HG02943 (cell line): ENCODE measurements at regions not wholly inside any gene's neighbourhood (a gene's known extent, or its start where the extent isn't known, plus 50 kb on each side); places are given as distances from the start of the nearest gene placed in this dataset.

Experiments used
- ATAC-seq: cut with Tn5 transposase; IDR thresholded peaks from one replicate; pipeline ENCODE4 v1.9.1; 2021; ENCODE audit warnings: mild to moderate bottlenecking, low read depth, moderate library complexity; ENCODE audit not compliant: unreplicated experiment

DNA sequence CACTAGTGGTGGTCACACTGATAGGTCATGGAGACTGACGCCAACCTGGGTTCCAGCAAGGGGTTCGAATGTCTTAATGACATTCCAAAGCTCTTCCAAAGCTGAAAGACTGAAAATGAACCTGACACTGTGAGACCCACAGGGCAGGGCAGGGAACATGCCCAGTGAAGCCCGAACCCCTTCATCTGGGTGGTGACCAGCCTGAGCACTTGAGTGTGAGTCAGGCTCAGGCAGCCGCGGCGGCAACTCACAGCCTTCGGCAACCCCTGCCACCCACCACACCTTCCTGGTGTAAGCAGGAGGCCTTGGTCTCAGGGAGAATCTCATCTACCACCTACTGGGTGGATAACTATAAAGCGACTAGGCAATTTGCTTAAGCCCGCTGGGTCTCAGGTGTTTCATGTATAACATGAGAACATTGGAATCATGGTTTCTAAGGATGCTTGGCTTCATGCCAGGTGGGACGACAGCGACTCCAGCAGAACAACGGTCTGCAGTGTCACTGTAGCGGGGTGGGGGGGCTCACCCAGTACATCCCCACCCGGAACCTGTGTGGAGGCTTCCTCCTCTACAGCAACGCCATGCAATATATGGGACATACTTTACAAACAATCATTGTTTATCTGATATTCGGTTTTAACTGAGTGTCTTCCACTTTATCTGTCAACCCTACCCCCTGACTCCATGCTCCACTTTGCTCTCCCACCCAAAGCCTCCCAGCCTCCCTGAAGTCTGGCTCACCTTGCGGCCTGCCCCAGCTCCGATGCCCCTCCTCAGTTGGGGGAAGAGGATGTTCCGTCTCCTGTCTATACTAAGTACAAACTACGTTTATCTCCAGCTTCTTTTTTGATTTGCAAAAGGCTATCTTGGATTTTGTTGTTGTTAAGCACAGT, 125.0 kb upstream of the MEF2A start:
- ATAC-seq, result no peak

DNA sequence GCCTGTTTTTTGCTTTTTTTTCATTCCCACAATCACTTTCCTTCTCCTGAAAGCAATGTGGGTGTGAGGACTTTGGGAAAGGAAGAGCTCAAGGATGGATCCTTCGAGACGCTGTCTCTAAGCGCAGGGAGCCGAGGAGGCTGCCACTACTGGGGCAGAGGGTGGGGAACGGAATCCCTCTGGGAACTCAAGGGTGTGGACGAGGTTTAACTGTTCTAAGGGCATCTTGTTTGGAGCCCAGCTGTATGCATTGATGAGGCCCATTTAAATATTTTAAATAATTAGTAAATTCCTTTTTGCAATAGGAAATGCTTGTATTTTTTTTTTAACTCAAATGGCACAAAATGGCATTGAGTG, 124.4 kb upstream of the MEF2A start:
- no peak for ATAC-seq

DNA sequence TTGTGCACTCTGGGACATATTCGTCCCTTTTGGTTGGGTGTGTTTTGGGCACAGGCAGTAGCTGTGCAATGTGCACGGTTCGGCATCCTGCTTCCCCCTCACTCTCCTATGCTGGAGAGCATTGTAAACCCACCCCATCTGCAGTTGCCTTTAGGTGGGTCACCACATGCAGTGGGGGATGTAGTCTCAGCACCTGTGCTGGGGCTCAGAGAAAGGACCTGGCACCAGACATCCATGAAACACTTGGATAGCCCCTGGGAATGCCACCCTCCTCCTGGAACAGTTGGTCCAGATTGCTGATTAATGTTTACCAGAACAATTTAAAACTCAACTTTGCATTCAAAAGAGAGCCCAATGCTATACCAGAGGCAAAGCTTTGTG, 123.9 kb upstream of the MEF2A start:
- ATAC-seq, result no peak

DNA sequence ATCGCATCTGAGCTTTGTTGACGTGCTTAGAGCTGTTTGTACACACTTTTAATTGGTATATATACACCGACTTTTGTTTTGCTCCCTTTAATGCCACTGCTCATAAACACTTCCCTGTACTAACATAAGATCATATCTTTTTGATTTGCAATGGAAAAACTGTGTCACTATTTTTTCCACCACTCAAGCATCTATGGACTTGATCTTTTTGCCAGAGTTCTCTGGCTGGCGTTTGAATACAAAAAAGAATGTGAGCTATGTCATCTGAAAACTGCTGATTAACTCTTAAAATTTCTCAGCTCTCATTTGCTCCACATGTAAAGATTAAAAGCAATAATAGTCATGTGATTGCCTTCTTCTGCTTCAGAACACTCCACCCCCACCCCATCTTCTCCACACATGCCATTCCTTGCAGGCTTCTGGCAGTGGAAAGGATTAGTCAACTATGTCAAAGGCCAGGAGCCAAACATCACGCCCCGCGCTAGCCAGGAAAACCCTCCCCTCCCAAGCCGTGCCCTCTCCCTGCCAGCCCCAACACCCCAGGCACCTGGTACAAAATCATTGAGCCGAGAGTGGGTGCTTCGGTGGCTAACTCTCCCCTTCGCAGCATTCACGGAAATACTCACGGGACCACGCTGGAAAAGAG, 123.4 kb upstream of the MEF2A start:
- no peak for ATAC-seq

DNA sequence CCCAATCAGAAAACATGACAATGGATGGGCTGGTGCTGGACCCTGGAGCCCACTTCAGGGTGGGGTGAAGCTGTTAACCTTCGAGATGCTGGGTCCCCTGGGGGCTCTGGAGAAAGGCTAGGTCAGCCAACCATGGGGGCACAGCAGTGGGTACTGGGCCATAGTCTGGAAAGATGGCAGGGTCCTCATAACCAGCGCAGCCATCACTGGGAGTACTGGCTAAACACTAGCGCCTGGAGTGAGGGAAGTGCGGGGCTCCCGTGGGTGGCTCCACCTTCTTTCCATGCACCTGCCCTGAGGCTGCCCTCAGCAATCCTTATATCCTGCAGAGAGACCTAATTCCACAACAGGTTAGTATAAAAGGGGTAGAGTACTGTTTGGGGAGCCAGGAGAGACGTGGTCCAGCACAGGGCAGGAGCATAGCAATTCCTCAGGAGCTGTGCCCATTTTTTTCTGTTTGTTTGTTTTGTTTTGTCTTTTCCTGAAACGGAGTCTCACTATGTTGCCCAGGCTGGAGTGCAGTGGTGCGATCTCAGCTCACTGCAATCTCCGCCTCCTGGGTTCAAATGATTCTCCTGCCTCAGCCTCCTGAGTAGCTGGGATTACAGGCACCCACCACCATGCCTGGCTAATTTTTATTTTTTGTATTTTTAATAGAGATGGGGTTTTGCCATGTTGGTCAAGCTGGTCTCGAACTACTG, 122.6 kb upstream of the MEF2A start:
- no peak for ATAC-seq

DNA sequence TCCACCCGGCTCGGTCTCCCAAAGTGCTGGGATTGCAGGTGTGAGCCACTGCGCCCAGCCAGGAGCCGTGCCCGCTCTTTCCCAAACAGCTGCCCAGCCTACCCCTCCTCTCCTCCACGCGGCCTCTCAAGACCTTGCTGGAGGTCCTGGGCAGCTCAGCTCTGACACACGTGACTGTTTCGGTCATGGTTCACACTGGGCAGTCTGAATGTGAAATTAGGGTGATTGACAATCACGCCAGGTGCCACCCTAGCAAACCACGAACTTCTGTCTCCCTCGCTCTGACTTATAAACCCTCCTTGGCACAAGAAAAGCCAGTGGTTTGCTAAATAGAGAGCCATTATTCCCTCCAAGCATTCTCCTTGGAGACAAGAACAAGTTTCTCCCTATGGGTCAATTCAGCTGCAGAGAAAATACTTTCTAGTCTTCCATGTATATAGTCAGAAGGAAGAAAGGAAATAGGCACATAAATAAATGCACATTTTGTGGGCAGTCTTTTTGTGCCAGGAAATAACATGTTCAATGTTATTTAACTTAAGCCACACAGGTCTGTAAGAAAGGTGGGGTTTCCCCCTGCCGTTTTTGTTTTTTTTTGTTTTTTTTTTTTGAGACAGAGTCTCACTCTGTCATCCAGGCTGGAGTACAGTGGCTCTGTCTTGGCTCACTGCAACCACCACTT, 121.9 kb upstream of the MEF2A start:
- no peak for ATAC-seq

DNA sequence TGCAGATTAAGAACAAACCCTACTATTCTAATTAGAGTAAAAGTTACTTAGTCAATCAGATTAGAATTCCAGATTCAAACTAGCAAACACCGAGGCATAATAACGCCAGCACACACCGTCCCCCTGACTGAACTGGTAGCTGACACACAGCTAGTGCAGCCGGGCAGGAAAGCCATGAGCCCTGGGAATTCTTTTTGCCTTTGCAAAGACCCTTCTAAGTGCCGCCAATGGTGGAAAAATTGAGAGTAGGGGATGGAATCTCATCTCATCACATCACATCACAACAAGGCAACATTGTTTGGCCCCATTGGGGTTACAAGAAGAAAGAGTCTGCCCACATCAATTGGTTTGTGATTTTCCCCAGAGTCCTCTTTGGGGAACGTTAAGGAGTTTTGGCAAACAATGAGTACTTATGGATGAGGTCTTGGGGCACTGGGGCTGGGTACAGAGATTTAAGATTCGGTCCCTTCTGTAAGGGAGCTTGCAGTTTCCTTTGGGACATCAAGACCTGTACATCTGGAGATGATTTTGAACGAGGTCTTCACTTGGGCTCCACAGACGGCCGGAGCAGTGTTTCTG, 120.4 kb upstream of the MEF2A start:
- no peak for ATAC-seq

DNA sequence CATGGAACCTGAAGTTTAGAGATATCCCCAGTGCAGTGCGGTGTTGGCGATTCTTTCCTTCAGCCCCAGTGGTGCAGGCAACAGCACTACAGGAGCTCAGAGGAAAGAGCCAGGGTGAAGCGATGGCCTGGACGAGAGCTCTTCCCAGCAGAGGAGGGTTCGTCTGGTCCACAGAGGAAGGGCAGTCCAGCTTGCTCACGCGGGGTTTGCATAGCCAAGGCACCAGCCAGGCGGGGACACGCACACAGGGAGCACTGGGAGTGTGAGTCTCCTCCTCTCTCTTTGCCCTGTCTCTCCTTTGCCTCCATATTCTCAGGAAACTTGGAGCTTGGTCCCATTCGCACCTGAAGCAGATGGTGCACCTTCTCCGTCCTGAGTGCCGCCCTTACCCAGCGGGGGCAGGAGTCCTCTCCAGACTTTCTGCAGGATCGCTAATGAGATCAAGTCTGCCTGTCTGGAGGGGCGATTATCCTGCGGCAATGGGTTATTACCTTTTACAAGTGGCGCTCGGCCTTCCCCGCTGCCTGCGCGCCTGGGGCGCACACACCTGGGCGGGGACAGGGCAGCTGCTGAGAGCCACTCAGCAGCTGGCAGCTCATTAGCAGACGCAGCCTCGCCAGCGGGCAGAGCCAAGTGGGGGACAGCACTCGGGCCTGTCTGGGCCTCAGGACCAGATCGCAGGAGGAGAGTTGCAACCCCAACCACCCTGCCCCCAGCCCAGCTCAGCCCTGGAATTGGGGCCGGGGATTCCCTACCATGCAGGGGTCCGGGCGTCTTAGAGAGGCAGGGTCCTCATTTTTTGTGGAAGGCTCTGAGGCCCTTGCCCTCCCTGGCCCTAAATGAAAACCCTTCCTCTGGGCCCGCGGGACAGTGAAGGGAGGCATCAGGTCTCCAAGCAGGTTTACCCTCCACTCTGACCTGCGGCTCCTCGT, 119.0 kb upstream of the MEF2A start:
- ATAC-seq, result no peak

DNA sequence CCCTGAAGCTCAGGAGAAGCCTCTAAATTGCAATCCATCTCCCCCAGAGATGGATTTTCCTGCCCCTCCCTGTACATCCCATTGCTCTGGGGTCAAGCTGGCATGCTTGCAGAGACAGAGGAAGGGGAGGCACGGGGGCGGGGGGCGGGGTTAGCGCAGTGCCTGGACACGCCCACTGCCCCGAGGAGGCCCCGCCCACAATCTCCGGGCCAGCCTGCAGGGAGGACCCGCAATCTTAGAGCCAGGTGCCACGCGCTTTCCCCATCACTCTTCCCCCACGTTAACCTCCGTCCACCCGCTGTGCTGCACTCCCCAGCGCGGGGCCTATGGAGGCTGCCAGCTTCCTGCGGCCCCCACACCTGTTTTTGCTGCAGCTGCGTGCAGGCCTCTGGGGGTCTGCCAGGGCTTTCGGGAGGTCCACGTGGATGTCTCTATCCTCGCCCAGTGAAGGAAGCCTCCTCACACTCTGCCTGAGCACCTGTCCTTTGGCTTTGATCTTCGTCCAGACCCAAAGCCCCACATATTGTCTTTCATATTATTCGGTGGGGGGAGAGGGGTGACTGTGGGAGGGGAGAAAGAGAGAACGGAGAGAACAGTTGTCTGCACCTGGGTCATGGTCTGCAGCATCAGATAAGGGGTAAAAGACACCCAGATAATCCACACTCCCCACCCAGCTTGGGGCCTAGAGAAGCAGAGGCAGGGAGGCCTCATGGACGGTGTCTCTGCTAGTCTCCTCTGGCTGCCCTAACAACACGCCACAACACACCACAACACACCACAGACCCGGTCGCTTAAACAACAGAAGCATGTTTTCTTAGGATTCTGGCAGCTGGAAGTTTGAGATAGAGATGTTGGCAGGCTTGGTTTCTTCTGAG, 118.0 kb upstream of the MEF2A start:
- ATAC-seq, result no peak

DNA sequence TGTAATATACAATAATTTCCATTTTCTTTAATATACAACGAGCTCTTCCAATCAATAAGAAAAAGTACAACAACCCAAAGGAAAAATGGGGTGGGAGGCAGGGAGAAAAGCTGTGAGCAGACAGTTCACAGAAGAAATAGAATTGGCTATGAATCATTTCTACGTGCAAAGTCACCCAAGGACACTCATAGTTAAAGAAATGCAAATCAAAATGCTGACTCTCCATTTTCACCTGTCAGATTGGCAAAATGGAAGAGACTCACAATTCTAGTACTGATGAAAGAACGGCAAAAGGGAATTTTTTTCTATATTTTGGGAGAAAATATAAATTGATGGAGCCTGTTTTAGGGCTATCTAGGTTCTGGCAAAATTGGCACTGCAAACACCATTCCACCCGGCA, 116.3 kb upstream of the MEF2A start:
- no peak for ATAC-seq

DNA sequence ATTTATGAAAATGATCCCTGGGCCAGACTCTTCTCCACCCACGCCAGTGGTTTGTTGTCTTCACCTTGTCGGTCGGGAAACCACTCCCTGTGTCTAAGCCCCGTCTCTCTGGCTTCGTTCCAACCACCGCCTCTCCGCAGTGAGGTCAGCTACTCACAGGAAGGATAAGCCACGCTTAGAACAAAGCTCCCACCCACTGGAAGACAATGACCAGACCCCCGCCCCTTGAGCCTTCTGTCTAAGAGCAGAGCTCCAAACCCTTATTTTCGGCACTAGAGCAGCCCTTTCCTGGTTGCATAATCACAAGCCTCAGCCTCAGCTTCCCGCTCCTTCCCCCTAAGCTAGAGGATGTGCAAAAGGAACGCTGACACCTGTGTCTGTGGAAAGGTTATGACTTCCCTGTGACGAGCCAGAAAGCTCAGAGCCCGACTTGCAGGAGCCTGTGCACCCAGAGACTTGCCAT, 114.9 kb upstream of the MEF2A start:
- no peak for ATAC-seq

DNA sequence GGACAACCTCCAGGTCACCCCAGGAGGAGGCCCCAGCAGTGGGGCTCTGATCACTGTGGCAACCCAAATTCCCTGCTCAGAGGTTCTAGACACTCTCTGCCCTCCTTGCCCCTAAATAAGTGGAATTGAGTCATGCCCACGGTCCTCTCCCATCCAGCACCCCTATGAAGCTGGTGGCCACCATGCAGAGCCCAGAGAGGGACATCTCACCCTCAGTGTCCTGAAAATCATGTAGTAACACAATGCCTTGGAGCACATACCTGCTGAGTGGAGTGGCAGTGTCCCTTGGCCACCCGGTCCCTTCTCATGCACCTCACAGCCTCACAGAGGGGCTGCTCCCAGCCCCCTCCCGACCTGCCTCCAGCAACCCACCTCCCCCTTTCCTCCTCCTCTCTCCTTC, 114.3 kb upstream of the MEF2A start:
- no peak for ATAC-seq

DNA sequence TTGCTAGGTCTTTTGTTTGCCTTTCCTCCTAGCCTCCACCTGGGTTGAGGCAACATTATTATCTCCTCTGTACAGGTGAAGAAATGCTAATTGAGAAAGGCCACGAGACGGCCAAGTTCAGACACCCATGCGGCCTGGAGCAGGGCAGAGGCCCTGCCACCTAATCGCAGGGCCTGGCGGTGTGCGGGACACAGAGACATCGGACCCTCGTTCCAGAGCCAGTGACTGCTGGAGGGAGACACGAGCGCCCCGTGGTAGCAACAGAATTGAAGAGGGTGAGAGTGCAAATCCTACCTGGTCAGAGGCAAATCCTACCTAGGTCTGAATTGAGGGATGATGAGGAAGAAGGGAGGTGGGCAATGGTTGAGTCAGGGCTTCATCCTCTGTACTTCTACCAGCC, 113.8 kb upstream of the MEF2A start:
- no peak for ATAC-seq

DNA sequence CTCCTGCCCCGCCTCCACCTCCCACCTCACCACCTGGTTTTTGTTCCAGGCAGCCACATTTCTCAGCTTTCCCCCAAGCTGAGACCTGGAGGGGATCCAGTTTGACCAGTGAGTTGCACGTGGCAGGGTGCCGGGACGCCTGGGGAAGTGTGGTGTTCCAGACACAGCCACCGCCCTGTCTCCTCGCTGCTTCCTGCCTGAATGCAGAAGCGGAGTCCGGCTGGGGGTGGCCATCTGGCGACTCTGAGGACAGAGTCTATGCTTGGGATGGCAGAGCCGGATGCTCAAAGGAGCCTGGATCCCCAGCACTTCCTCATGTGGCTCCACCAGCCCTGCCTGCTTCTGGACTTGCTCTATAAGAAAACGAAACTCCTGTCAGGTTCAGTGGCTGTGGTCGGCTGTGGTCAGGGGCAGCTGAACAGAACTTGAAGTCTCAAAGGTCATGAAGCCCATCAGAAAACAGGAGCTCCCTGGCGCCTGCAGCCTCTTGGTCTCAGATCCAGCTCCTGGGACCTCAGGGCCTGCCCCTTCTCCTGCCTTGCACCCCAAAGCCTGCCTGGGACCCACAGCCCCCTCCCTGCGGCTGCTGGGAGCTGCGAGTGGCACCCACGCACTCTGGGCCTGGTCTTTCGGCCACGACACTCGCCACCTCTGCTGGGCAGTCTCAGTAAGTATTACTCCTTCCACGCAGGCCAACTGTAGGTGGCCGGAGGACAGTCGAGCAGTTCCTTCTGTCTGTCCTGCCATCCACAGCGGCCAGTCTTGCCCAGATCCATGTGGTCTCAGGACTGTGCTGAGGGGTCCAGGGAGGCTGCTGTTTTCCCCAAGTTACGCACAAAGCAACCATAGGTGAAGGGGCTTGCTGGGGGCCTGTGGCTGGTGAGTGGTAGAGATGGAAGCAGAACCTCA, 112.8 kb upstream of the MEF2A start:
- ATAC-seq, result peak; percentile 86

DNA sequence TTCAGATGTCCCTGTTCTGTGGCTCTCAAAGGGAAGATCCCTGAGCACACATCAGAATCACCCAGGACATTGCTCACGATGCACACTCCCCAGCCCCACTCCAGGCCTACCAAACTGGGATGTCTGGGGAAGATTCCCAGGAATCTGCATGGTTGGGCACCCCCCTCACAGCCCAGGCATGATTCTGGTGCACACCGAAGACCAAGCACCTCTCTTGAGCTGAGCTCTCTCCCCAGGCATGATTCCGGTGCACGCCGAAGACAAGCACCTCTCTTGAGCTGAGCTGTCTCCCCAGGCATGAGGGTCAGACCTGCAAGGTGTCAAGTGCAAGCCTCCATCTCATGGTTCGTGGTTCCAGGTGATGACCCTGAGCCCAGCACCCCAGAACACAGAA, 112.2 kb upstream of the MEF2A start:
- no peak for ATAC-seq

DNA sequence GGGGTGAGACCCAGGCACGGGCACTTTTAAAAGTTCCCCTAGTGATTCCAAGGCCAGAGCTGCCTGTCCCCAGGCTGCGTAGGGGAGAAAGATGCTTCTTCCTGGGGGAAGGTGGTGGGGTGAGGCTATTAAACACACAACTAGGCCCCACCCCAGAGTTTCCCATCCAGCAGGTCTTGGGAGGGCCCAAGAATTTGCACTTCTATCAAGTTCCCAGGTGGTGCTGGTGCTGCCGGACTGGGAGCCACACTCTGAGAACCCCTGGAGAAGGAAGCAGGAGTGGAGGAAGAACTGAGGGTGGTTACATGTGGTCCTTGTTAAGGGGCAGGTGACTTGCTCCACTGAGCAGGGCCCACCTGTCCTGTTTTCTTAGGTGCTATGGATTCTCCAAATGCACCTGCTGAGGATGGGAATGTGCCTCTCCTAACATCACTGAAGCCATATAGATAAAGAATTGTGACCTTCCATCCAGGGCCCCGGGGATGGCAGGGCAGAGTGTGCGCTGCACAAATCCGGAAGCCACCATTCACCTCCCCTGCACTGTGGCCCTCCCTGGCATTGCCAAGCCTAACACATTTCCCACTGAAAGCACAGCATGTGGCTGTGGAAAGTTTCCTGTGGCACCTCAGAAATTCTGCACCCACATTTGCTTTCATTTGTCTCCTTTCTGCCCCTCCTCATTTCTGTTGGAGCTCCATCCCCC, 111.5 kb upstream of the MEF2A start:
- no peak for ATAC-seq
